Spinal cord (tissue), 9 donors: ENCODE measurements at regions not wholly inside any gene's neighbourhood (a gene's known extent, or its start where the extent isn't known, plus 50 kb on each side); places are given as distances from the start of the nearest gene placed in this dataset.

Experiments
- DNase-seq, 6 donors: peaks; one replicate each; pipeline versions ENCODE4 v3.0.0 to v3.0.0-alpha.2; 2013 to 2015; ENCODE audit warnings: low spot score in 6 of 6, low read depth in 4 of 6
- H3K27ac ChIP-seq: one replicate; pipeline ENCODE4 v1.5.1; 2013; ENCODE audit warnings: low read depth, low read length, control low read depth
- H3K27me3 ChIP-seq: one replicate; pipeline ENCODE4 v1.6.1; 2013; ENCODE audit warnings: low read length; ENCODE audit not compliant: control insufficient read depth, insufficient read depth
- H3K36me3 ChIP-seq: one replicate; pipeline ENCODE4 v1.6.1; 2013; ENCODE audit warnings: low read length; ENCODE audit not compliant: control insufficient read depth, insufficient read depth
- H3K4me1 ChIP-seq: one replicate; pipeline ENCODE4 v1.6.1; 2013; ENCODE audit warnings: low read length; ENCODE audit not compliant: control insufficient read depth, insufficient read depth
- H3K4me3 ChIP-seq: one replicate; pipeline ENCODE4 v1.5.1; 2013; ENCODE audit warnings: low read depth, low read length, control low read depth
- H3K9me3 ChIP-seq: one replicate; pipeline ENCODE4 v1.6.1; 2013; ENCODE audit warnings: low read length; ENCODE audit not compliant: control insufficient read depth, insufficient read depth
- WGBS: methylation state at CpG from one replicate; pipeline ENCODE4 v1.1.5; 2013; ENCODE audit warnings: missing lambda C conversion rate; ENCODE audit not compliant: insufficient coverage; 5-methylcytosine and 5-hydroxymethylcytosine counted together
- donor health status: healthy.

DNA sequence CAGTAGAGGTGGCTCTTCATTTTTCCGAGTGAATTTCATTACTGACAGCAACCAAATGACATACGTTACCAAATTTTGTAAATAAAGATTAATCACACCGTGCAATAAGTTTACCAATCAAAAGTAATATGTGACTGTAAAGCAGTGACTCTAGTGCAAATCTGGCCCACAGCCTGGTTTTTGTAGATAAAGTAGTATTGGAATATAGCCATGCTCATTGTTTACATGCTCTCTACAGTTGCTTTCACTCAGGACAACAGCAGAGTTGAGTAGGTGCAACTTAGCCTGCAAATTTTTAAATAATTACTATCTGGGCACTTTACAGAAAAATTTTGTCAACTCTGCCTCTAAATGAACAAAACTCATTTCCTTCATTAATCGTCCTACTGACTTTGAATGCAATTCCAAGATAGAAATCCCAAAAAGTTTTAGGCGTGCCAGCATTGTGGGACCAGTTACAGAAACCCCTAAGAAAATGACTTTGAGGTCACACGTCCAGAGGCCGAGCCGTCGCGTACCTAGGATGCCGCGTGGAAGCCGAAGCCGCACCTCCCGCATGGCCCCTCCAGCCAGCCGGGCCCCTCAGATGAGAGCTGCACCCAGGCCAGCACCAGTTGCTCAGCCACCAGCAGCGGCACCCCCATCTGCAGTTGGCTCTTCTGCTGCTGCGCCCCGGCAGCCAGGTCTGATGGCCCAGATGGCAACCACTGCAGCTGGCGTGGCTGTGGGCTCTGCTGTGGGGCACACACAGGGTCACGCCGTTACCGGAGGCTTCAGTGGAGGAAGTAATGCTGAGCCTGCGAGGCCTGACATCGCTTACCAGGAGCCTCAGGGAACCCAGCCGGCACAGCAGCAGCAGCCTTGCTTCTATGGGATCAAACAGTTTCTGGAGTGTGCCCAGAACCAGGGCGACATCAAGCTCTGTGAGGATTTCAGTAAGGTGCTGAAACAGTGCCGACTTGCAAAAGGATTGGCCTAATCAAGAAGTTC, 180.7 kb upstream of the TLE4 start:
- Histone ChIP-seq H3K4me1 (no peaks in the 10 kb centered on the region), H3K4me3 (no peak overlapping the region), H3K27ac (no peak overlapping the region), H3K27me3 (peaks cover 2% of the 10 kb centered on the region), H3K9me3 (no peaks in the 10 kb centered on the region), H3K36me3 (no peaks in the 10 kb centered on the region)
- WGBS: 89% methylated on average over 23 of the region's 28 CpGs
- DNase-seq: no peak

DNA sequence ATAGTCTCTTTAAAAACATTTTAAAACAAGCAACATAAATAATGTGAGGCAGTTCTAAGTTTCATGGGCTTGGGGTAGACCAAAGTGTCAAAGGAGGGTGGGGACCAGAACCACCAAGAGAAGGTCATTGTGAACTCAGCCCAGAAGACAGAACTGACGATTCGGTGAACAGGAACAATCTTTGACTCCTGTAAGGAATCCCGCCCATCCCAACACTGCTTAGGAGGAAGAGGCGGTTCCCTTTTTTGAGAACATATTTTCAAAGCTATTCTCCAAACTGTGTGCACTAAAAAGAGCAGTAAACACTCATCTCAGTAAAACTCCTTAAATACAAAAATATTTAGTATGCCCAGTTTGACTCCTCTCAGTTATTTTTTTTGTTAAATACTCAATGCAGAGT, 176.5 kb upstream of the TLE4 start:
- DNase-seq: no peak

DNA sequence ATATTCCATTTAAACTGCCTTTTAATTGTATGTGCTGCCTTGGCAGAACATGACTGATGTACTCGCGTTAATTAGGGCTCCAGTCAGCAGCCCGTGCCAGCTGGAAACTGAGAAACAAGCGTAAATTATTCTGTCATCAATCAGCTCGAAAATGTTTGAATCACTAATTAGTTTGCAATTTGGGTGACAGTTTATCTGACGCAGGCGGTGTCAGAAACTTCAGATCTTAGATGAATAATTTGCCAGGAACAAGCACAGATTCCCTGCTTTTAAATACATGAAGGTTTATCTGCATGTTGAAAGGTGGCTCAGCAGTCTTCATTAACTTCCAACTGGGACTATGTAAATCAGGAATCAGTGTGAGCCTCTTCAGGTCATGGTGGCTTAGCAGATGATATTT, 176.0 kb upstream of the TLE4 start:
- Histone ChIP-seq H3K27ac (no peak overlapping the region), H3K9me3 (no peaks in the 10 kb centered on the region), H3K4me3 (no peak overlapping the region), H3K4me1 (no peaks in the 10 kb centered on the region), H3K27me3 (peaks cover 2% of the 10 kb centered on the region), H3K36me3 (no peaks in the 10 kb centered on the region)
- WGBS: 22% methylated on average over 6 of the region's 7 CpGs
- peak in 3 of 6 donors; percentile 5 to 94 (median 81) for DNase-seq

More for the DNA sequence above, 176.5 kb upstream of the TLE4 start:
- WGBS: no CpG with 5 or more reads among the region's 4 CpGs
- H3K4me3 ChIP-seq: no peak overlapping the region
- no peaks in the 10 kb centered on the region for H3K9me3 ChIP-seq
- no peaks in the 10 kb centered on the region for H3K36me3 ChIP-seq
- no peaks in the 10 kb centered on the region for H3K4me1 ChIP-seq
- no peak overlapping the region for H3K27ac ChIP-seq
- peaks cover 2% of the 10 kb centered on the region for H3K27me3 ChIP-seq

DNA sequence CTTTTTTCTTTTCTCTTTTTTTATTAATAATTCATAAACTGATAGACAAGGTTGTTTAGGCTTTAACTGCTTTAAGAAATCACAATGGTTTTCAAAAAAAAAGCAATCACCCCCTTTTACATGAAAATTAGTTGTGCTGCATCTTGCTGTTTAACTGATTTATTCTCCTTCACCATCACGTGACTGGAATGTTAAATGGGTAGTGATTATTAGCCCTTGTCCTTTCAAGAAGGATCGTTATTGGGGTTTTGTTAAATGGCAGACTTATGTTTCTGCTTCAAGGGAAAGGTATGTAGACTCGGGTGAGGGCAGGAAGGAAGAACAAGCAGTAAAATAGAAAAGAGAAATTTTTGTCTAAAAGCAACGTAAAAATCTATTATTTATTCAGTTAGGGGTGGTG, 175.6 kb upstream of the TLE4 start:
- Histone ChIP-seq H3K9me3 (no peaks in the 10 kb centered on the region), H3K27me3 (peaks cover 2% of the 10 kb centered on the region), H3K36me3 (no peaks in the 10 kb centered on the region), H3K4me3 (no peak overlapping the region), H3K27ac (no peak overlapping the region), H3K4me1 (no peaks in the 10 kb centered on the region)
- 61% methylated on average over 3 of the region's 4 CpGs for WGBS
- peak in 4 of 6 donors; percentile 23 to 80 (median 52) for DNase-seq

DNA sequence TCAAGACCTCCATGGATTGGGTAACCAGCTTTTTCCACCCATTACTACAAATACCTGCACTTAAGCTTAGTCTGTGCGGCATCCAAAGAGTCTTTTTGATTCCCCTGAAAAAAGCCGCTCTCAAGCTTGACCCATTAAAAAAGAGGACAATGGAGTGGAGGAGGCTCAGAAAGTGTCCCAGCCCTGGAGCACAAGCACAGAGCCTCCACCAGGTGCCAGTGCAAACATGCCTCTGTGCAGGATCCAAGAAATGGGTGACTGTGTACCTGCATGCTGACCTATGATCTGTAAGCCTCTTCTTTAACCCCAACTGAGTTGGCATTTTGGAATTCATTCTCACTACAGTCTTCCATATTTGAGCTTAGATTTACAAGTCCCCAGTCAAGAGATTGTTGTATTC, 168.3 kb upstream of the TLE4 start:
- H3K4me1 ChIP-seq: no peaks in the 10 kb centered on the region
- no peaks in the 10 kb centered on the region for H3K9me3 ChIP-seq
- DNase-seq: no peak
- H3K27ac ChIP-seq: no peak overlapping the region
- H3K36me3 ChIP-seq: no peaks in the 10 kb centered on the region
- no peaks in the 10 kb centered on the region for H3K27me3 ChIP-seq
- H3K4me3 ChIP-seq: no peak overlapping the region
- WGBS: 92% methylated on average over 2 of the region's 2 CpGs

DNA sequence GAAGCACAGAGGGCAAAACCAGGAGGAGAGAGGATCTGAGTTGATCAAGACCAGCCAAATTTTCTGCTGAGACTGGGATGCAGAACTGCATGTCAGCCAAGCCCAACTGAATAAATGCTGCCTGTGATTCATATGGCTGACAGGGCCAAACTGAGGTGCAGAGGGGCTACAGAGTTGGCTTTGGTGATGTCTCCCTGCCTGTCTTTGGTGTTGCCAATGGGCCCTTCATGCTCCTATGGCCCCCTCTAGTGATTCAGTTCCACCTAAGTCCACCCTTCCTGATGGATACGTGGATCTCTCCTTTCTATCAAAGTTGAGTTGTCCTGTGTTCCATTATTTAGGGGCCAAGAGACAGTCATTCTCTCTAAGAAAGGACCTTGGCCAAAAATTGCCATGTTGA, 163.6 kb upstream of the TLE4 start:
- no peak overlapping the region for H3K27ac ChIP-seq
- no peaks in the 10 kb centered on the region for H3K27me3 ChIP-seq
- no peaks in the 10 kb centered on the region for H3K4me1 ChIP-seq
- no peaks in the 10 kb centered on the region for H3K36me3 ChIP-seq
- H3K4me3 ChIP-seq: no peak overlapping the region
- DNase-seq: no peak
- H3K9me3 ChIP-seq: no peaks in the 10 kb centered on the region
- WGBS: no CpG with 5 or more reads among the region's 1 CpG

DNA sequence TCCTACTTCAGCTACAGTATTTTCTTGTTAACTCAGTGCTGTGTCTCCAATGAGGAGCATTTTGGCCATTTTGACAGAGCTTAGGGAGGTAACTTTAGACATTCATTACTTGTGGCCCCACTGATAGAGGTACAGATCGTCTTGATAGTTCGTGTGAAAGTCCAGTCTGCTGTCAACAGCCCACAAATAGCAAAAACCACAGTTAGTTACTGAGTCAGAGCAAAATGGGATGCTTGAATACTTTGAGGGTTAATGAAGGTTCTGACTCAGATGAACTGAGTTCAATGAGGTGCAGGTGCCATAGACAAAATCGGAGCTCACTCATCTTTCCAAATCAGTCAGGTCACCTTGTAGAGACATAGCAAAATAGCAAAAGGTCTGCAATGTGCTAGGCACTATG, 163.1 kb upstream of the TLE4 start:
- Histone ChIP-seq H3K9me3 (no peaks in the 10 kb centered on the region), H3K36me3 (no peaks in the 10 kb centered on the region), H3K4me1 (no peaks in the 10 kb centered on the region), H3K27me3 (no peaks in the 10 kb centered on the region), H3K27ac (no peak overlapping the region), H3K4me3 (no peak overlapping the region)
- DNase-seq: no peak
- WGBS: no CpG with 5 or more reads among the region's 3 CpGs

DNA sequence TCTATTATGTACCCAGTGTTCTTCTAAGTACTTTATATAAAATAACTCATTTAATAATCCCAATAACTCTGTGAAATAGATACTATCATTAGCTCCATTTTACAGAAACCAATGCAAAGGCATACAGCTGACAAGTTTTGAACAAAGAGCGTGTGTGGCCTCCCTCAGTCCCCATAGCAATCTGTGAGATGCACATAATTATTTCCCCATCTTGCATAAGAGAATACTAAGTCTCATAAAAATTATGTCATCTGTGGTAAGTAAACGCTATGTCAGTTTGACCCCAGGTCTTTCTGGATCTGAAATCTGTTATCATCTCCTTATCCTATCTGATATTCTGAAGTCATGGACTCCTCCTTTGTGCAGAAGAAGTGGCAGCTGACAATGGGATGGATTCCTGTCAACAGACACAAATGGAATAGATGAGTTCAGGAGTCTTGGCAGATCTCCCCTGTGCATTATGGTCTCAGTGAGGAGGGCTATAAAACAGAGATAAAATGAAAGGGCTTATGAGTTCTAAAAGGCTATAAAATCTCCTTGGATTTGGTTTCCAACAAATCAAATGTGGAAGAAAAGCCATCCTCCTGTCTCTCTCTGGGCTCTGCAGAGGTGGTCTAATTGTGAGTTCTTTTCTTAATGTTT, 162.5 kb upstream of the TLE4 start:
- 100% methylated on average over 1 of the region's 2 CpGs for WGBS
- Histone ChIP-seq H3K9me3 (no peaks in the 10 kb centered on the region), H3K36me3 (no peaks in the 10 kb centered on the region), H3K4me3 (no peak overlapping the region), H3K4me1 (no peaks in the 10 kb centered on the region), H3K27ac (no peak overlapping the region), H3K27me3 (no peaks in the 10 kb centered on the region)
- peak in 1 of 6 donors; percentile 32 for DNase-seq

DNA sequence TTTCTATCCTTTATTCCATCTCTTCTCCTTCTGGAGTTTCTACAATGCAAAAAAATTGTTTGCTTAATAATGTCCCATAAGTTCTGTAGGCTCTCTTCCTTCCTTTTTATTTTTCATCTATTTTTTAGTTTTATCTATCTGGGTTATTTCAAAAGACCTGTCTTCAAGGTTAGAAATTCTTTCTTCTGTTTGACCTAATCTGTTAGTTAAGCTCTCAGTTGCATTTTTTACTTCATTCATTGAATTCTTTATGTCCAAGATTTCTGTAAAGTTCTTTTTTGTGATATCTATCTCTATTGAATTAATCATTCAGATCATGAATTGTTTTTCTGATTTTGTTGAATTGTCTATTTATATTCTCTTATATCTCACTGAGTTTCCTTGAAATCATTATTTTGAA, 145.9 kb upstream of the TLE4 start:
- DNase-seq: no peak
- no peak overlapping the region for H3K4me3 ChIP-seq

DNA sequence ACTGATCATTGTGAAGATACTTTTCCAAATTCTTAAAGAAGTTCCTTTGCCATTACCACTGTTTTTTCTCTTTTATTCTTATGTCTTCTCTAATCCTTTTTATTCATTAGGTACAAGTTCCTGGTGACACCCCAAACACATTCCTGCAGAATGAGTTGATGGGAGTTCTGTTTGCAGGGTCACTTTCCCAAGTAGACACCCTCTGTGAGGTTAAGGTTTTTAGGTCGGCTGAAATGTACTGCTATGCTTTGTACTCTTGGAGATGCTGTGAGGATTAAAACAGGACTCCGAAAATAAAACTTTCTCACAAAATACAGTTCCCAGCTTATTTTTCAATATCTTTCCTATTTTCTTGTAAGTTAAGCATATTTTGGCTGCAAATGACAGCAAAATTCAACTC, 143.3 kb upstream of the TLE4 start:
- H3K36me3 ChIP-seq: no peaks in the 10 kb centered on the region
- no peak overlapping the region for H3K27ac ChIP-seq
- no peak overlapping the region for H3K4me3 ChIP-seq
- no peaks in the 10 kb centered on the region for H3K4me1 ChIP-seq
- DNase-seq: no peak
- H3K9me3 ChIP-seq: peaks cover 4% of the 10 kb centered on the region
- no CpG with 5 or more reads among the region's 2 CpGs for WGBS
- H3K27me3 ChIP-seq: no peaks in the 10 kb centered on the region

More for the DNA sequence above, 145.9 kb upstream of the TLE4 start:
- Histone ChIP-seq H3K36me3 (no peaks in the 10 kb centered on the region), H3K9me3 (peaks cover 4% of the 10 kb centered on the region), H3K4me1 (no peaks in the 10 kb centered on the region), H3K27me3 (no peaks in the 10 kb centered on the region), H3K27ac (no peak overlapping the region)
